ENCODE measurements at regions not wholly inside any gene's neighbourhood (a gene's known extent, or its start where the extent isn't known, plus 50 kb on each side); places are given as distances from the start of the nearest gene placed in this dataset.
"Not testable (repeated sequence)": the region's sequence is repeated elsewhere in the genome, so short reads cannot be mapped to it uniquely, and the experiment has no call there.

DNA sequence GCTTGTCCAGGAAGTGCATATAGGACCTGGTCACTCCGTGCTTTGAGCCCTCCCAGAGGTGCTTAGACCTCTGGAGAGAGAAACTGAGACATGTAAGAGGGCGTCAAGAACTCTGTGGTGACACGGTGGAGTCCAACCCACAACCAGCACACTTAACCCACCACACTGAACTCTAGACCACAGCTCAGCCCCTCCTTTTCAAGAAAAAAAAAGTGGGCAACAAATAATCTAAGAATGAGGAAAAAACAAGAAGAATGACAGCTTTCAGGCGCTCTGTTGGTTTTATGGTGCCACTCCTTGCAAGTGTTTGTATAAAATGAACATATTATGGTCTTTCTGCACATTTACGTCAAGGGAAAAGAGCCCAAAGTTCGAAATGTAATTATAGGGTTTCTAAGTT lies 50.2 kb upstream of the SNAPC3 start:
- no peak for DNase-seq (ENCODE audit: low spot score)

GRCh38 chr9:15371448-15371845 lies 51.2 kb upstream of the SNAPC3 start:
- no peak for DNase-seq (ENCODE audit: low spot score)

GRCh38 chr9:15370466-15371447 lies 51.9 kb upstream of the SNAPC3 start:
- DNase-seq (ENCODE audit: low spot score), result no peak

GRCh38 chr9:15369871-15370270 lies 52.8 kb upstream of the SNAPC3 start:
- no peak for DNase-seq (ENCODE audit: low spot score)

DNA sequence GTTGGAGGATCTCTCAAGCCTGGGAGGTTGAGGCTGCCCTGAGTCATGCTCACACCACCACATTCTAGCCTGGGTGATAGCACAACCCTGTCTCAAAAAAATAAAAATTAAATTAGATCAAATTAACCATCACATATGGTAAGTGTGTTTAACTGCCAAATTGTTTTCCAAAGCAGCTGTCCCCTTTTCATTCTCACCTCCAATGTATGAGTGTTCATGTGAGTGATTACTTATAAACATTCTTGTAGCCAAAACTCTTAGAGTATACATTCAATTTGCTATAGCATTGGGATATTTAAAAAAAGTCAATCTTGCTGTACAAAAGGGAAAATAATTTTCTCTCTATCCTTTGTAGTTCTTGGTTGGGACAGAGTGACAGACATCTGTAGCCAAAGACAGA lies 53.4 kb upstream of the SNAPC3 start:
- no peak for DNase-seq (ENCODE audit: low spot score)

DNA sequence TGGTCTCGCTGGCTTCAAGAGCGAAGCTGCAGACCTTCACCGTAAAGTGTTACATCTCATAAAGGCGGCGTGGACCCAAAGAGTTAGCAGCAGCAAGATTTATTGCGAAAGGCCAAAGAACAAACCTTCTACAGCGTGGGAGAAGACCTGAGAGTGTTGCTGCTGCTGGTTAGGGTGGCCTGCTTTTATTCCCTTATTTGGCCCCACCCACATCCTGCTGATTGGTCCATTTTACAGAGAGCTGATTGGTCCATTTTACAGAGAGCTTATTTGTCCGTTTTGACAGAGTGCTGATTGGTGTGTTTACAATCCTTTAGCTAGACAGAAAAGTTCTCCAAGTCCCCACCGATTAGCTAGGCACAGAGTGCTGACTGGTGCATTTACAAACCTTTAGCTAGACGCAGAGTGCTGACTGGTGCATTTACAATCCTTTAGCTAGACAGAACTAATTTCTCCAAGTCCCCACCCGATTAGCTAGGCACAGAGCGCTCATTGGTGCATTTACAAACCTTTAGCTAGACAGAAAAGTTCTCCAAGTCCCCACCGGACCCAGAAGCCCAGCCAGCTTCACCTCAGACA lies 57.6 kb upstream of the SNAPC3 start:
- not testable (repeated sequence) for DNase-seq (ENCODE audit: low spot score)

- no peak for DNase-seq (ENCODE audit: low spot score)
Observed at GRCh38 chr9:15361737-15362136, 54.7 kb upstream of the TTC39B start.

DNA sequence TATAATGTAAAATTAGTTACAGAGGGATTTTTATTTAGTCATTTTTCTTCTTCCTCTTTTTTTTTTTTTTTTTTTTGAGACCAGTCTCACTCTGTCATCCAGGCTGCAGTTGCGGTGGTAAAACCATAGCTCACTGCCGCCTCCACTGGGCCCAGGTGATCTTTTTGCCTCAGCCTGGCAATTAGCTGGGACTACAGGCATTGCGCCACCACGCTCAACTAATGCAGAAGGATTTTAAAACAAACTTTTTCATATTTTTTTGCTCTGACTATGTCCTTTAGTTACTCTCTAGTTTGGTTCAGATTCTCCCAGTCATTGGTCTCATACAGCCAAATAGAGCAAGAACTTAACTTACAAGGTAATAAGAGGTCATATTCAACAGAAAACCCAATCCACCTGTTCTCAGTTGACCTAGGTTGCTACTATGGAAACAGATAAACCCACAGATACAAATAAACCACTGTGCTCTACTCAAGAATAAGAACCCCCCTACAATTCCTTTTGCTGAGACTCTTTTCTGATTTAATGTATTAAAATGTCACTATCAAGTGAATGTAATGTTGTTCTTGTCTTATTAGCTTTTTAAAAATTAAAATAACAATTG lies 50.1 kb upstream of the TTC39B start:
- DNase-seq (ENCODE audit: low spot score), result peak; percentile 18
